Esophagus squamous epithelium (tissue), 4 donors: ENCODE measurements at regions not wholly inside any gene's neighbourhood (a gene's known extent, or its start where the extent isn't known, plus 50 kb on each side); places are given as distances from the start of the nearest gene placed in this dataset.

ENCODE experiments used
- CTCF ChIP-seq, 6 experiments: fragments of 450-650 bp in 4 of 6; fragments of 200-600 bp in 2 of 6; sonication (generic) in 2 of 6; IDR thresholded peaks; one replicate each; pipeline ENCODE4 v1.5.1; 2016 to 2019; ENCODE audit warnings: antibody characterized with exemption in 6 of 6, mild to moderate bottlenecking in 4 of 6, moderate library complexity in 4 of 6
- POLR2A ChIP-seq, 4 donors: fragments of 450-650 bp; IDR thresholded peaks; one replicate each; pipeline ENCODE4 v1.6.1; 2017; ENCODE audit warnings: antibody characterized with exemption in 4 of 4, mild to moderate bottlenecking in 4 of 4, moderate library complexity in 3 of 4

- TF ChIP-seq CTCF (IDR thresholded peaks at IDR 0.05) = no peak
- TF ChIP-seq POLR2A (IDR thresholded peaks at IDR 0.05) = no peak
These were observed 298.3 kb downstream of the ENC1 start for GRCh38 chr5:74342182-74342581.
